HepG2 (cell line): ENCODE measurements at regions not wholly inside any gene's neighbourhood (a gene's known extent, or its start where the extent isn't known, plus 50 kb on each side); places are given as distances from the start of the nearest gene placed in this dataset.

Source experiments
- ATAC-seq: fragments of 200-7000 bp; cut with Tn5 transposase; 3 replicates; pipeline ENCODE4 v1.9.1; 2020; ENCODE audit warnings: mild to moderate bottlenecking, moderate library complexity
- BruUV-seq: library from RNA; stranded (reverse); fragments of 400-500 nt; replicated peaks from 2 replicates; lab custom pipeline; 2021; lab: Mats Ljungman, UMichigan
- CTCF ChIA-PET: fragments of 300-600 bp; formaldehyde crosslinking; extraction: SDS; loops from one replicate; lab custom pipeline; 2021; ENCODE audit warnings: low total read pairs, inconsistent platforms, low intra/inter-chr PET ratio; lab: Yijun Ruan, JAX
- POLR2A ChIA-PET: fragments of 350-600 bp; sonication (Branson Sonifier 250); formaldehyde crosslinking; loops from one replicate; lab custom pipeline; 2020; ENCODE audit warnings: antibody characterized with exemption, inconsistent platforms; lab: Yijun Ruan, JAX
- DNase-seq: peaks from one replicate; pipeline ENCODE4 v3.0.0-alpha.2; 2015; ENCODE audit warnings: low spot score
- FAIRE-seq: peaks from 3 replicates; lab custom pipeline; 2011; peaks lifted over from hg19 to GRCh38; lab: Jason Lieb, UNC
- H2AFZ ChIP-seq: one replicate; pipeline ENCODE4 v1.6.1; 2011; ENCODE audit warnings: low read length, inconsistent platforms
- H3K27ac ChIP-seq: fragments of 300-600 bp; 3 replicates; pipeline ENCODE4 v1.8.0; 2011; ENCODE audit warnings: mixed run types, mild to moderate bottlenecking, mixed read lengths, low read length, inconsistent platforms; ENCODE audit not compliant: insufficient read depth; ENCODE audit errors: extremely low read length
- H3K27me3 ChIP-seq, 2 experiments: fragments of 200-600 bp in 1 of 2; 2 replicates in 1 of 2; 3 replicates in 1 of 2; pipeline versions ENCODE4 v1.6.0 to v1.8.0; 2011; ENCODE audit warnings: low read length in 2 of 2, mild to moderate bottlenecking in 2 of 2, moderate library complexity in 2 of 2, inconsistent platforms in 1 of 2; ENCODE audit not compliant: insufficient read depth in 2 of 2, control insufficient read depth in 1 of 2
- H3K36me3 ChIP-seq, 2 experiments: fragments of 200-600 bp in 1 of 2; replicated peaks in 1 of 2; 2 replicates in 1 of 2; 3 replicates in 1 of 2; pipeline versions ENCODE4 v1.5.1 to v1.8.0; 2011; ENCODE audit warnings: low read length in 2 of 2, inconsistent platforms in 1 of 2; ENCODE audit not compliant: insufficient read depth in 2 of 2, control insufficient read depth in 1 of 2
- H3K4me1 ChIP-seq: 2 replicates; pipeline ENCODE4 v1.5.1; 2012; ENCODE audit warnings: low read length, inconsistent platforms; ENCODE audit not compliant: insufficient read depth
- H3K4me2 ChIP-seq: 2 replicates; pipeline ENCODE4 v1.6.0; 2011; ENCODE audit warnings: low read depth, low read length, inconsistent platforms
- H3K4me3 ChIP-seq, 3 experiments: fragments of 200-600 bp in 1 of 3; sonication (generic), shearing (Covaris generic) in 1 of 3; replicated peaks in 1 of 3; 2 replicates each; pipeline ENCODE4 v1.5.1; 2011 to 2016; ENCODE audit warnings: low read length in 3 of 3, inconsistent platforms in 2 of 3, low read depth in 2 of 3, mild to moderate bottlenecking in 2 of 3, control low read depth in 1 of 3, mixed read lengths in 1 of 3; ENCODE audit not compliant: insufficient read depth in 1 of 3
- H3K79me2 ChIP-seq: one replicate; pipeline ENCODE4 v1.6.1; 2011; ENCODE audit warnings: low read length, inconsistent platforms; ENCODE audit not compliant: insufficient read depth
- H3K9ac ChIP-seq: 2 replicates; pipeline ENCODE4 v1.6.0; 2011; ENCODE audit warnings: mild to moderate bottlenecking, low read depth, low read length, inconsistent platforms; ENCODE audit not compliant: insufficient read depth
- H3K9me3 ChIP-seq: 2 replicates; pipeline ENCODE4 v1.5.1; 2012; ENCODE audit warnings: mild to moderate bottlenecking, low read length
- H4K20me1 ChIP-seq: 2 replicates; pipeline ENCODE4 v1.6.0; 2011; ENCODE audit warnings: inconsistent platforms, mild to moderate bottlenecking, low read length, moderate library complexity; ENCODE audit not compliant: insufficient read depth
- ATF7 ChIP-seq, 2 experiments: fragments of 450-650 bp in 1 of 2; sonication (generic) in 1 of 2; formaldehyde crosslinking in 1 of 2; IDR thresholded peaks; 2 replicates each; pipeline versions ENCODE4 v1.4.0 to v1.6.1; 2016 to 2020; ENCODE audit warnings: antibody characterized with exemption in 1 of 2, mild to moderate bottlenecking in 1 of 2, missing genetic modification reagents in 1 of 2
- ATM ChIP-seq: fragments of 450-650 bp; IDR thresholded peaks from 2 replicates; pipeline ENCODE4 v1.7.1; 2017; ENCODE audit warnings: mild to moderate bottlenecking, borderline replicate concordance
- CREB1 ChIP-seq, 2 experiments: fragments of 450-650 bp in 1 of 2; IDR thresholded peaks; 2 replicates each; pipeline ENCODE4 v1.6.1; 2016 to 2017; ENCODE audit warnings: control low read depth in 1 of 2, mild to moderate bottlenecking in 1 of 2, missing compliant biosample characterization in 1 of 2, missing genetic modification characterization in 1 of 2
- MNT ChIP-seq: fragments of 450-650 bp; IDR thresholded peaks from 2 replicates; pipeline ENCODE4 v1.6.1; 2016
- ZNF510 ChIP-seq: sonication (generic); formaldehyde crosslinking; IDR thresholded peaks from 2 replicates; pipeline ENCODE4 v1.4.0; 2020; ENCODE audit warnings: low read depth, mild to moderate bottlenecking, missing genetic modification reagents
- ZNF704 ChIP-seq: sonication (generic); formaldehyde crosslinking; IDR thresholded peaks from 2 replicates; pipeline ENCODE4 v1.8.1; 2023; ENCODE audit warnings: mild to moderate bottlenecking, inconsistent platforms, moderate library complexity, missing genetic modification reagents, borderline replicate concordance
- WGBS: methylation state at CpG from one replicate; pipeline ENCODE4 v1.1.6; 2017; ENCODE audit warnings: low lambda C conversion rate; 5-methylcytosine and 5-hydroxymethylcytosine counted together
- in situ Hi-C: cut with HindIII; loops from 2 replicates; pipeline ENCODE4 v1.10.0; 2017; ENCODE audit warnings: low pct_unique_long_range_greater_than_20kb; ENCODE audit not compliant: extremely low pct_ligation_motif_present
- intact Hi-C: fragments of 100-400 bp; cut with micrococcal nuclease; formaldehyde crosslinking; loops from one replicate; pipeline ENCODE4 v1.10.0; 2022; ENCODE audit not compliant: unreplicated experiment

- TF ChIP-seq ZNF704 (CRISPR knock-in tag) = no peak
Measured at GRCh38 chr3:163753033-163753432, 1325.3 kb downstream of the SI start (continued).

- DNase-seq (no peak), FAIRE-seq (no peak), ATAC-seq (no peak)
- Histone ChIP-seq H3K4me3 (no peak overlapping the region), H3K36me3 (no peaks in the 10 kb centered on the region), H3K27me3 (no peaks in the 10 kb centered on the region), H3K79me2 (no peaks in the 10 kb centered on the region), H4K20me1 (no peaks in the 10 kb centered on the region), H3K9me3 (peaks cover 8% of the 10 kb centered on the region; the same call in 1 of the 2 replicates), H3K4me2 (no peak overlapping the region), H3K4me1 (no peaks in the 10 kb centered on the region), H3K27ac (no peak overlapping the region), H2AFZ (no peak overlapping the region), H3K9ac (no peak overlapping the region)
- WGBS = 0% methylated on average over 2 of the region's 2 CpGs
- no TSS peak for BruUV-seq
- in situ Hi-C loops (no loop called here), intact Hi-C loops (no loop called here)
- ChIA-PET POLR2A (no interaction called here), CTCF (no interaction called here)
- TF ChIP-seq MNT (0 out of 2 replicates have a peak, but pooled peaks have one; percentile 3), ATM (no peak)
Measured at GRCh38 chr3:163745204-163745603, 1333.1 kb downstream of the SI start.

- CTCF ChIA-PET = no interaction called here
- no peaks in the 10 kb centered on the region for H3K79me2 ChIP-seq
- H3K27me3 ChIP-seq = no peaks in the 10 kb centered on the region
- 0% methylated on average over 1 of the region's 1 CpG for WGBS
- DNase-seq = no peak
- no peak overlapping the region for H3K4me2 ChIP-seq
- POLR2A ChIA-PET = no interaction called here
- H3K4me3 ChIP-seq = no peak overlapping the region
- TF ChIP-seq ZNF510 (no peak), ATF7 (IDR thresholded peaks at IDR 0.05) (peak; percentile 95), ATF7 (CRISPR knock-in tag; IDR thresholded peaks at IDR 0.05) (no peak), CREB1 (IDR thresholded peaks at IDR 0.05) (peak; percentile 68), CREB1 (CRISPR knock-in tag; IDR thresholded peaks at IDR 0.05) (no peak)
- TF ChIP-seq, all 625 proteins: peak for 2
- Histone ChIP-seq H3K36me3 (no peaks in the 10 kb centered on the region), H4K20me1 (no peaks in the 10 kb centered on the region), H3K4me1 (no peaks in the 10 kb centered on the region), H2AFZ (no peak overlapping the region), H3K9ac (no peak overlapping the region), H3K9me3 (peaks cover 4% of the 10 kb centered on the region; the same call in 1 of the 2 replicates), H3K27ac (no peak overlapping the region)
- BruUV-seq = no TSS peak
- intact Hi-C loops (no loop called here), in situ Hi-C loops (no loop called here)
- no peak for FAIRE-seq
- no peak for ATAC-seq
Measured at GRCh38 chr3:163735394-163735793, 1342.9 kb downstream of the SI start.
